ENCODE measurements at regions not wholly inside any gene's neighbourhood (a gene's known extent, or its start where the extent isn't known, plus 50 kb on each side); places are given as distances from the start of the nearest gene placed in this dataset.
A peak's percentile ranks its signal among the peaks of the same experiment; 100 is the strongest.

- TF ChIP-seq CTCF (conservative IDR thresholded peaks at IDR 0.05) = peak; percentile 40
- no peak overlapping the region for H3K27ac ChIP-seq
These were observed 231.5 kb upstream of the KLHL1 start for GRCh38 chr13:70339738-70340137.

- TF ChIP-seq CTCF (conservative IDR thresholded peaks at IDR 0.05) = no peak
These were observed 230.4 kb upstream of the KLHL1 start for GRCh38 chr13:70338609-70339008.

GRCh38 chr13:70336866-70337265 is 228.6 kb upstream of the KLHL1 start:
- no peak for TF ChIP-seq CTCF (conservative IDR thresholded peaks at IDR 0.05)
- no peak overlapping the region for H3K27ac ChIP-seq

More at GRCh38 chr13:70338609-70339008, 230.4 kb upstream of the KLHL1 start:
- H3K27ac ChIP-seq = no peak overlapping the region

GRCh38 chr13:70333752-70334151 is 225.5 kb upstream of the KLHL1 start:
- no peak overlapping the region for H3K27ac ChIP-seq
- no peak for TF ChIP-seq CTCF (conservative IDR thresholded peaks at IDR 0.05)

GRCh38 chr13:70330697-70331361 is 222.6 kb upstream of the KLHL1 start:
- no peak for TF ChIP-seq CTCF (conservative IDR thresholded peaks at IDR 0.05)
- no peak overlapping the region for H3K27ac ChIP-seq

GRCh38 chr13:70324519-70324918 is 216.3 kb upstream of the KLHL1 start:
- no peak for TF ChIP-seq CTCF (conservative IDR thresholded peaks at IDR 0.05)
- H3K27ac ChIP-seq = peak overlapping the region; percentile 55

- TF ChIP-seq CTCF (conservative IDR thresholded peaks at IDR 0.05) = no peak
- no peak overlapping the region for H3K27ac ChIP-seq
These were observed 202.9 kb upstream of the KLHL1 start for GRCh38 chr13:70311191-70311590.

Data from VCaP (cell line).